NCI-H460 (cell line): ENCODE measurements at regions not wholly inside any gene's neighbourhood (a gene's known extent, or its start where the extent isn't known, plus 50 kb on each side); places are given as distances from the start of the nearest gene placed in this dataset.
"Not testable (repeated sequence)": the region's sequence is repeated elsewhere in the genome, so short reads cannot be mapped to it uniquely, and the experiment has no call there.

Experiments
- DNase-seq: peaks from one replicate; pipeline ENCODE4 v3.0.0-alpha.2; 2016; ENCODE audit warnings: low read depth; ENCODE audit errors: extremely low read depth

GRCh38 chr3:127045435-127046045 lies 62.6 kb downstream of the PLXNA1 start:
- DNase-seq = no peak

DNA sequence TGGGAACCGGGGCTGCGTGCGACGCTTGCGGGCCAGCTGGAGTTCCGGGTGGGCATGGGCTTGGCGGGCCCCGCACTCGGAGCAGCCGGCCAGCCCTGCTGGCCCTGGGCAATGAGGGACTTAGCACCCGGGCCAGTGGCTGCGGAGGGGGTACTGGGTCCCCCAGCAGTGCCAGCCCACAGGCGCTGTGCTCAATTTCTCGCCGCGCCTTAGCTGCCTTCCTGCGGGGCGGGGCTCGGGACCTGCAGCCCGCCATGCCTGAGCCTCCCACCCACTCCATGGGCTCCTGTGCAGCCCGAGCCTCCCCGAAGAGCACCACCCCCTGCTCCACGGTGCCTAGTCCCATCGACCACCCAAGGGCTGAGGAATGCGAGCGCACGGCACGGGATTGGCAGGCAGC lies 63.8 kb downstream of the PLXNA1 start:
- not testable (repeated sequence) for DNase-seq

GRCh38 chr3:127049393-127049792 lies 66.5 kb downstream of the PLXNA1 start:
- DNase-seq = no peak

DNA sequence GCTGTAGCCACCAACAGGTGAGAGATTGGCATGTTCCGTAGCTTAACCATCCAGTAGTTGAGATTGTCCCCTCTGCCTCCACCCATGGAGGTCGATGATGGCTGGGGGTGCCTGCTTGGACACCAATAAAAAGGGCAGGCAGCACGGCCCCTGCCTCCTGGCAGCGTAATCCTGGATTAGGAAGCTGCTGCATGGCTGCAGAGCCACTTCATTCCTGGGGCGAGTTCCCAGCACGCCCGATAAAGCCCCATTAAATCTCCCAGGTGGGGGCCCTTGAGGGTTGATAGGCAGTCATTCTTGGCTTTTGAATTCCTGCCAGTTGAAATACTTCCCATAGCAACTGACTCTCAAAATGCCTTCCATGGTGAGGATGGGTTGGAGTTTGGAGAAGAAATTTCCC lies 67.8 kb downstream of the PLXNA1 start:
- no peak for DNase-seq

- DNase-seq = no peak
Measured at GRCh38 chr3:127052121-127052561, 69.2 kb downstream of the PLXNA1 start.

- DNase-seq = no peak
Measured at GRCh38 chr3:127053026-127053425, 70.1 kb downstream of the PLXNA1 start.

GRCh38 chr3:127053450-127053849 lies 70.5 kb downstream of the PLXNA1 start:
- DNase-seq = no peak

- DNase-seq = no peak
Measured at GRCh38 chr3:127053979-127054378, 71.1 kb downstream of the PLXNA1 start.

DNA sequence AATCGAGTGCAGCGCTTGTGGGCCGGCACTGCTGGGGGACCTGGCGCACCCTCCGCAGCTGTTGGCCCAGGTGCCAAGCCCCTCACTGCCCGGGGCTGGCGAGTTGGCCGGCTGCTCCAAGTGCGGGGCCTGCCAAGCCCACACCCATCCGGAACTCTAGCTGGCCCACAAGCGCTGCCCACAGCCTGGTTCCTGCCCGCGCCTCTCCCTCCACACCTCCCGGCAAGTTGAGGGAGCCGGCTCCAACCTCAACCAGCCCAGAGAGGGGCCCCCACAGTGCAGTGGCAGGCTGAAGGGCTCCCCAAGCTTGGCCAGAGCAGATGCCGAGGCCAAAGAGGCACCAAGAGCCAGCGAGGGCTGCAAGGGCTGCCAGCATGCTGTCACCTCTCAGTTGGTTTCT lies 73.4 kb downstream of the PLXNA1 start:
- DNase-seq = no peak

- no peak for DNase-seq
Measured at GRCh38 chr3:127056976-127057375, 74.1 kb downstream of the PLXNA1 start.

DNA sequence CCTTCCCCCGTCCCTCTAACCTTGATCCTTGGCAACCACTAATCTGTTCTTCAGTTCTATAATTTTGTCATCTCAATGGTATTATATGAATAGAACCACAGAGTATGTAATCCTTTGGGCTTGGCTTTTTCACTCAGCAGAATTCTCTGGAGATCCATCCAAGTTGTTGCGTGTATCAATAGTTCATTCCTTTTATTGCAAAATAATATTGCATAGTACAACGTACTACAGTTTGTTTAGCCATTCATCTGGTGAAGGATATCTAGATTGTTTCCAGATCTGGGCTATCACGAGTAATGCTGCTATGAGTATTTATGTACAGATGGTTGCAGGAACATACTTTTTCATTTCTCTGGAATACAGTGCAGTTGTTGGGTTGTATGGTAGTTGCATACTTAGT lies 76.2 kb downstream of the PLXNA1 start:
- DNase-seq = no peak

GRCh38 chr3:127061641-127062040 lies 78.7 kb downstream of the PLXNA1 start:
- no peak for DNase-seq

DNA sequence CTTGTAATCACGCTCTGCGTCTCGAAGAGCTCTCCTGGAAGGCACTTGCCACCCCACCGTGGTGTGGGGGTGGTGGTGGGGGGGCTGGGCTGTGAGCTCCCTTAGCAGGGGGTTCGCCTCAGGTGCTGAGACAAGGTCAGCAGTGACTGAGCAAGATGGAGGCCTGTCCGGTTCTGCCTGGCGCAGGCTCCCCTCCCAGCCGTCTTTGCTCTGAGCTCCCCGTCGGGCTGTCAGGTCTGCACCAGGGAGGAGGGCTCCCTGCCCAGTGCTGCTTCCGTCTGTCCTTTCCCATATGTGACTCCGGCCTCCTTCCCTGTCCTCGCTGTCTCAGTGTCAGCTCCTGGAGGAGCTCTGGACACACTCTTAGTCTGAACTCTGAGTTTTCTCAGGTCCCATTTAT lies 80.0 kb downstream of the PLXNA1 start:
- DNase-seq = no peak

GRCh38 chr3:127063916-127064315 lies 81.0 kb downstream of the PLXNA1 start:
- DNase-seq = no peak

DNA sequence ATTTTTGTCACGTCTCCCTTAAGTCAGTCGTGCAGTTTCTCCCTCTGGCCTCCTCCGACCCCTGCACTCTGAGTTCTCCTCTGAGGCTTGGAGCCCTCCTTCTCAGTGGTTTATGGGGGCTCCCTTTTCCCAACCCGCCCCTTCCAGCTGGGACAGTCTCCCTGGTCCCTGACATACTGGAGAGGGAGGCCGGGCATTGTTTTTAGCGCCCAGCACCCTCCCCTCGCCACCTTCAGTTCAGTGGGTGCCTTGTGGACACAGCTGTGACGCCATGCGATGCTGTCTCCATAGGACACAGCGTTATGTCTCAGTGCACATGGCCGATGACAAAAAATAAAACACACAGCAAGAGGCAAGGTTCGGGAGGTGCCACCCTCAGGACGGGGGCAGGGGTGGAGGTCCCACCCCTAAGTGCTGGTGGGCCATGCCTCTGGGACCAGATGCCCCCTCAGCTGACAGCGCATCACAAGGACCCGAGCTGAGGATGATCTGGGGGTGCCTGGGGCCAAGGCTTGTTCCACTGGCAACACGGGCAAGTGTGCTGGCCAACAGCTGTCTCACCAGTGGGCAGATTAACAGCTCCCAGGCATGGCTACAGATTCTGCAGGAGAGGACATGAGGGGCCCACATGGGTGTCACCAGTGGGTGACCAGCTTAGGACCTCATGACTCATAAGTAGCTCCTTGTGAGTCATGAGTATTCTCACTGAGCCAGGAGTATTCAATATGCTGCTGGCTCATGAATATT lies 81.6 kb downstream of the PLXNA1 start:
- no peak for DNase-seq

DNA sequence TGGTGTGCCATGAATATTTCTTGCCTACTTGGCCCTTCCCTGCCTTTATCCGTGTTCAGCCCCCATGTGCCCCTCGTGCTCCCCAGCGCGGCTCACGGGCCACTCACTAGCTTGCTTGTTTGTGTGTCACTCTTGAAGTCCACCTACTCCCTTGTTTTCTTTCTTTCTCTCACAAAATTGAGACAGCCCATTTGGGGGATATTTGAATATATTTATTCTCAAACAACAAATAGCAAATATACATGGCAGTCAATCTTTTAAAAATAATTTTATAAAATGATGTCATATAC lies 82.2 kb downstream of the PLXNA1 start:
- no peak for DNase-seq

DNA sequence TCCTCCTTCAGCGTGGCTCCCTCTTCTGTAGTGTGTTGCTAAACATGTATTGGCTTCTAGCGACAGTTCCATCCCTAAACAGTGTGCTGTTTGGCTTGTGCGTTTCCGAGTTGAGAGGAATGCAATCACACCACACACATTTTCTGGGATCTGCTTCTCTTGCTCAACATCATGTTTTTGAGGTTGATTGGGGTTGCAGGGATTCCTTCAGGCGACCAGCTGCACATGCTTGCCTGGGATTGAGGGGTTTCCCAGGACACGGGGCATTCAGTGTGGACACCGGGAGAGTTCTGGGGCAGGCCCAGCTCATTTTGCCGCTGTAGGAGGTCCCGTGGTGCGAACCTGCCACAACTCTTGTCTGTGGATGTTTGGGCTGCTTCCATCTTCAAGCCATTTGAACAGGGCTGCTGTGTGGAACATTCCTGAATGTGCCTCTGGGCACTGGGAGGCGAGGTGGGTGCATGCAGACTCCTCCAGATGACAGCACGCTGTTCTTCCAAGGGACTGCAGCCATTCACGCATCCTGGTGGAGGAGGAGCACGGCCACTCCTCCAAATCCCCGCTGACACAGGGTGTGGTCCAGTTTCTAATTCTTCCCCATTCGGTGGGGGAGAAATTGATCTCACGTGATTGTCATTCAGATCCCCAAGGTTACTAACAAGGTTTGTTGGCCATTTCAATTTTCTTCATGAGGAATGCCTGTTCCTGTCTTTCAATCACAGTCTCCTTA lies 82.8 kb downstream of the PLXNA1 start:
- no peak for DNase-seq

DNA sequence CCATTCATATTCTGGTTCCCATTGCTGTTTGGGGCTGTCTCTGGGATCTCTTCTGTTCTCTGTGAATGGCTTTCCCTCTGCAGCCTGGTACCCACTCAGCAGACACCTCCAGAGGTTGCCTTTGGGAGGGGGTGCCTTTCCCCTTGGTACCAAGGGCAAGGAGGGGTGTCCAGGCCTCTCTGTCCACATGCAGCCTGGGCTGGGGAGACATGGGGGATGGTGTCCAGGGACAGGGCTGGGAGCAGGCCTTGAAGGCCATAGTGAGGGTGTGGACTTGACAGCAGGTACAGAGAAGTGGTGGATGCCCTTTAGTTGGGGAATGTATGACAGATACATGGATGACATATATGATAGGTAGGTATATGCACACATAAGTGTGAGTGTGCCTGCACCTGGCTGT lies 83.7 kb downstream of the PLXNA1 start:
- no peak for DNase-seq

DNA sequence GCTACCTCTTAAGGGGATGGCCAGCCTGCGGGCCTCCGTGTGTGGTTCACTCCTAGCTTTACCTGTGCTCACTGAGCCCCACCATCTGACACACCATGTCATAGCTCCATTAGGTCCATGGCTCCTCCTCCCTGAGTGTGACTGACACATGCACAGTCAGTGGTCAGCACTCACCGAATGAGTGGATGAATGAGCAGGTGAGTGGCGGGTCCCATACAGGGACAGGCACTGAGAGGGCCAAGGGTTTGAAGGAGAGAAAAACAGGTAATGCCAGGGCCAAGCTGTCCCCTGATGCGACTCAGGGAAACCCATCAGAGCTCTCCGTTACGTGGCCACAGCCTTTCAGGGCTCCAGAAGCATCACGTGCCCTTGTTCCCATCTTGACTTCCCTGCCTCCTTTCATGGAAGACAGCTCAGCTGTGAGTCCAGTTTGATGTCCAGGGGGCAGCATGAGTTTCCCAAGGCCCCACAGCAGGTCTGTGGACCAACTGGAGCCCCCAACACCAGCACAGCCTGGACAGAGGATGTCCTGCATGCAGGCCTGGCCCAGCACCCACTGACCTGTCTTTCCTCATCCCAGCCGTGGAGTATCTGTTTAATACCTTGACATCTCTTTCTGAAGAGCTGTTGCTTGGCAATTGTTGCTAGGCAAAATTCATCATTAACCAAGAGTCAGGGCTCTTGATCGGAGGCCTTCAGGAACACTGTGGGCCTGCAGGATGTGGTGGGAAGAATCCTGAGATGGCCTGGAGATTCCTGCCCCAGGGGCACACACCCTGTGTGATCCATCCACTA lies 84.4 kb downstream of the PLXNA1 start:
- DNase-seq = no peak

- DNase-seq = no peak
Measured at GRCh38 chr3:127068111-127068810, 85.3 kb downstream of the PLXNA1 start.

- no peak for DNase-seq
Measured at GRCh38 chr3:127068871-127069270, 86.0 kb downstream of the PLXNA1 start.
